Right lung (tissue), 2 donors: ENCODE measurements at regions not wholly inside any gene's neighbourhood (a gene's known extent, or its start where the extent isn't known, plus 50 kb on each side); places are given as distances from the start of the nearest gene placed in this dataset.
"Not testable (repeated sequence)": the region's sequence is repeated elsewhere in the genome, so short reads cannot be mapped to it uniquely, and the experiment has no call there.

Source experiments
- DNase-seq, 2 donors: peaks; one replicate each; pipeline ENCODE4 v3.0.0-alpha.2; 2013

DNA sequence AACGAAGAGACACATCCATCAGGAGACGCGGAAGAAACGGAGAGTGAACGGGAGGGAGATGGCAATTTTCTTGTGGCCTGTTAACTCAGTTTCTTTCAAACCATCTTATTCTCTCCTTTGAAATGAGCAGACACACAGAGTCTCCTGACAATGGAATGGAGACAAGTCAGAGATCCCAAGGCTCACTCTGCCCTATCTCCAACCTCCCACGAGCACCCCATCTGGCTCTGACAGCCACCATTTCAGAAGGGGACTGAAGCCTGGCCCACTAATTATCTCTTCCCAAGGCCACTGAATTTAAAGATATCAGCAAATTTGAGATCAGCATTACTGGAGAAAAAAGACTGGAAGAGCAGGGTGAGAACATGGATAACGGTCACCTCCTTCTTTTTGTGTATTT, 215.6 kb downstream of the DHX15 start:
- DNase-seq = no peak

GRCh38 chr4:24364852-24365251, 219.5 kb downstream of the DHX15 start:
- DNase-seq = no peak

DNA sequence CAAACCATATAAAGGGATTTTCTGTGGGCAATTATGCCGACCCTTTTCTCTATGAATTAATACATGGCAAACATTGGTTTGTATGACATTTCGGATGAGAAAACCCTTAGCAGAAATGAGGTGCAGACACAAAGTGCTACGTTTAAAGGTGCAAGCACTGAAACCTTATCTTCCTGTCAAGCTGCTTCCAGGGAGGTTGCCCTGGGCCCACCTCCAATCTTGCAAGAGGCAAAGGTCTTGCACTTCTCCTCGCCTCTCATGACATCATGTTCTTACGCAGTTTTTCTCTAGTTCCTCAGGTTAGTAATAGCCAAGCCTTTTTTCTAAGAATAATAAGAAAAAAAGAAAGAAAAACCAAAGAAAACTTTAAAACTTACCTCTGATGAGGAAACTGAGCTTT, 220.1 kb downstream of the DHX15 start:
- no peak for DNase-seq

- DNase-seq = no peak
Observed at GRCh38 chr4:24363751-24364150, 220.6 kb downstream of the DHX15 start.

DNA sequence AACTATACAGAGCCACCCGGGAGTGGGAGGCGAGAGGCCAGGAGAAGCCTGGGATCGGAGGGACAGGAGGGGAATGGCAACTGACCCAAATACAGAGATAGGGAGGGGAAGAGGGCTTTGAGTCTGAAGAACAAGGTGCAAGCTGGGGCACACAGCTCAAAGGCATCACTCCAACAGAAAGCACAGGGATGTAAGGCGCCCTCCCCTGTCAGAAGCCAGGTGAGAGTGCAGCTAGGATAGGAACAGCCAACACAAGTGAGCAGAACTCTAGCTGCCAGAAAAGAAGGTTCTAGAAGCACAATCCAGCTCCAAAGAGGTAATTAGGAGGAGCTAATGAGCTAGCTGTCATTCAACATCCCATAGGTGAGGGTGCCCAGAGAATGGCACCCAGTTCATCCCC, 232.2 kb downstream of the DHX15 start:
- DNase-seq = no peak

DNA sequence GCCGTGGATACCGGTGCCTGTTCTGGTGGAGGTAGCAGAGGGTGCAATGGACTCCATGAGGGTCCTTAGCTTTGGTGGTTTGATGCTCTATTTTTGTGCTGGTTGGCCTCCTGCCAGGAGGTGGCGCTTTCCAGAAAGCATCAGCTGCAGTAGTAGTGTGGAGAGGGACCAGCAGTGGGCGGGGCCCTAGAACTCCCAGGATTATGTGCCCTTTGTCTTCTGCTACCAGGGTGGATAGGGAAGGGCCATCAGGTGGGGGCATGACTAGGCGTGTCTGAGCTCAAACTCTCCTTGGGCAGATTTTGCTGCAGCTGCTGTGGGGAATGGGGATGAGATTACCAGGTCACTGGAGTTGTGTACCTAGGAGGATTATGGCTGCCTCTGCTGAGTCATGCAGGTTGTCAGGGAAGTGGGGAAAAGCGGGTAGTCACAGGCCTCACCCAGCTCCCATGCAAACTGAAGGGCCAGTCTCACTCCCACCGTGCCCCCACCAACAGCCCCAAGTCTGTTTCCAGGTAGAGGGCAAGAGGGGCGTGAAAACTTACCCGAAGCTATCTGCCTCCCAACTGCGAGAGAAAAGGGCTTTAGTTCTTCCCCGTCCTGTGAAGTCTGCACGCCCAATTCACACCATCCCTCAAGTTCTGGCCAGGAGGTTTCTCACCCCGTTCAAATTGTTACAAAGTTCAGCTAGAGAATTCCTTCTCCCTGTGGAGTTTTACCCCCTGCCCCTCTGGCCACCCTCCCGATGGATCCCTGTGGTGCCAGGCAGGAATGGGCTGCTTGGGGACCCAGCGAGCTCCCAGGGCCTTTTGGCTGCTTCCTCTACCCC, 235.0 kb downstream of the DHX15 start:
- DNase-seq = not testable (repeated sequence)

DNA sequence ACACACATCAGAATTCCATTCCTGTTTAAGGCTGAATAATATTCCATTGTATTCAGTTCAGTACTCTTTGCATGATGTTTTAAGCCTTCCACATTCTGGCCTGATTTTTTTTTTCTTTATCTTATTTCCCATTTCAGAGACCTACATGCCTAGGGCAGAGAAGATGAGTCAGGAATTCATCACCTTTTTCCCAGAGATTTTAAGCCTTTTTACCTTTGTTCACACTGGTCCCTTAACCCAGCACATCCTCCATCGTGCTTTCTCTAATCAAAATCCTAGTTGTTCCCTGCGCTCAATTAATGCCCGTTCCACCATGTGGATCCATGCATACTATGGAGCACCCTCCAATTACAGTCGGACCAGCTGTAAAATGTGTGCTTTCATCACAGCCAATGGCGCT, 245.1 kb downstream of the DHX15 start:
- no peak for DNase-seq

GRCh38 chr4:24337451-24338190, 246.7 kb downstream of the DHX15 start:
- no peak for DNase-seq

DNA sequence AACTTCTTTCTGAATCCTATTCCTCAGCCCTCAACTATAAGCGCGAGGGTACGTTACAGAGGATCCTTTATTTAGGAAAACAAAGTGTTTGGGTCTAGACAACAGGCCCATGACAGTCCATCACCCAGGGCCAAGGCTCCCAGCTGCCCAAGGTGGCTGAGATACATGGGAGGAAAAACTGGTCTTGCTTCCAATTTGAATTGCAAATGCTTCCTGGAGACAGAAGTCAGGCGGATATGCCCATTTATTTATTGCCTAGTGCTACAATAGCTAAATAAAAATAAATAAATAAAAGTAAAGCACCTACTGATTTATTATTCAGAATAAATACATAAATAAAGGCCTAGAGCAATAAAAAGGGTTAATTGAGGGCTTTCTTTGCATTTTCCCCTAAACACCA, 248.7 kb downstream of the DHX15 start:
- no peak for DNase-seq

- no peak for DNase-seq
Observed at GRCh38 chr4:24334906-24335305, 249.4 kb downstream of the DHX15 start.

- no peak for DNase-seq
Observed at GRCh38 chr4:24330573-24330972, 253.8 kb downstream of the DHX15 start.

DNA sequence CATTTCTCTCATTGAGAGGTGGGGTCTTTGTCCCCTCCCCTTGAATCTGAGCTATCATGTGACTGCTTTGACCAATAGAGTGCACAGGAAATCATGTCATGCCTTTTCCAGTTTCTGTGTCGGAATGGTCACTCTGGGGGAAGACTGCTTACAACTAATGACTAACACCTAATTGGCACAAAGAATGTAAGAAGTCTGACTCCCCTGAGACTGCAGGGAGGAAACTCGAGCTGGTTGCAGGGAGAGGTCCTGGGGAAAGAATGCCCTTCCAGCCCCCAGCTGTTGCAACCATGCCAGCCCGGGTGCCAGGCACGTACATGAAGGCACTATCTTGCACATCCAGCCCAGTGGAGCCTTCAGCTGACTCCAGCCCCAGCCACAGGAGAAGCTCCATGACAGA, 254.2 kb downstream of the DHX15 start:
- no peak for DNase-seq

DNA sequence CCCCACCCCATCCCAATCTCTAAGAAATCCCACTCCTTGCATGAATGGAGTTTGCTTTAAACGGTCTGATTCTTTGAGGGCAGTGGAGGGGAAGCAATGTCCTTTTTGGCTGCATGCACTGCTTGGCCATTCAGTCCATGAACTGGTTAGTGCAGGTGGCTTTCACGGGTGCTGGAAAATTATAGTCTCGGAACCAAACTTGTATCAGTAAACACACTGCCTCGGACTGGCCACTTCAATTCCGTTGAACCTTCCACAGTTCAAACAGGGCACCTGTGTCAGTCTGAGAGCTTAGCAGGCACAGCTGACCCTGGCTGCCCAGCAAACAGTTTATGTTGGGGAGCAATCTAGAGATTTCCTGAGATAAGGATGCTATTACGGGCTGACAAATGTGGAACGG, 255.6 kb downstream of the DHX15 start:
- no peak for DNase-seq

- DNase-seq = no peak
Observed at GRCh38 chr4:24328310-24328709, 256.0 kb downstream of the DHX15 start.

- no peak for DNase-seq
Observed at GRCh38 chr4:24322995-24323394, 261.4 kb downstream of the DHX15 start.

GRCh38 chr4:24322511-24322910, 261.8 kb downstream of the DHX15 start:
- DNase-seq = no peak

GRCh38 chr4:24321616-24322015, 262.7 kb downstream of the DHX15 start:
- DNase-seq = no peak

DNA sequence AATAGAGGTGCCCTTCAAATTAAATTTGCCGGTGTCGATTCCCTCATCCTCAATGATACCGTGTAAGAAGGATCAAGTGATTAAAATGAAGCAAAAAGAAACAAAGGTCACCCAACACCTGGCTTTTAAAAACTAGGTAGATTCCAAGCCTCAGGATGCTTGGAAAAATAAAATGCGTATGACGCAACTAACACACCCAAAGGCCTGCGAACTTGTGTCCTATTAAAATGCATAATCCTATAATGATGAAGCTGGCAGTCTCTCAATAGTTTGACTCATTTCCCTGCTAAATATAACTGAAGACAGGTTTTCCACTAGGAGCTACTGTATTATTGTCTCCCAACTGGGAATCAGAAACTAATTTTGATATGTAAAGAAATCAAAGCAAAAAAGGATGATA, 263.2 kb downstream of the DHX15 start:
- no peak for DNase-seq

DNA sequence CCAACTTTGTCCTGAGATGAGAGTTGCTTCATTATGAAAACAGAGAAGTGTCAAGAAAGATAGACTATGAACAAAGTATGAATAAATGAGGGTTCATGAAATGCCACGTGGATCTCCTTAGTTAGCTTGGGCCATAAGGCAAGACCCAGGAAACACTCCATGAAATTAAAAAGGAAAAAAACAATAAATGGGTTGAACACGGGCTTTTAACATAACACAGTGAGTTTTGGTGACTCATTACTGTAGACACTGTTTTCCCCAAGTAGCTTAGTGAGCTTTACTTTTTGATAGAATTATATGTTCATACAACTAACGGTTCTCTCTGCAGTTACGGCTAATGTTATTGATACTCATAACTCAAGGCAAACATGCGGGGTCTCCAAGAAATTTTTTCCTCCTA, 265.0 kb downstream of the DHX15 start:
- no peak for DNase-seq

DNA sequence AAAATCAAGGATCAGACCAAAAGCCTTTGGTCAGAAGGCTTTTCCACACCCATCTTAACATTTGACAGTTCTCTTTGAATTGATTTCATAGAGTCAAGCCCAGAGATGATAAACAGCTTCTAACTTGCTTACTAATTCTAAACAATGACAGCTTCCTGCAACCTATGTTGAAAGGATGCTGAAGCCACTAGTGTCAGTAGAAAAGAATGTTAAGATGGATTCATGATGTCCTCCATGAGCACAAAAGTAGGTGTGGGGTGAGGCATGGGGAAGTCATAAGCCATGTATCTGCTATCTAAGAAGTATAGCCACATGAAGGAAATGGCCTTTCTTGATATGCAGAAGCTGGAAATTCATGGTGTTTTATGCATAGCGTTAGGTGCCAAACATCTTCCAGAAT, 269.3 kb downstream of the DHX15 start:
- DNase-seq = no peak

GRCh38 chr4:24312261-24312913, 272.0 kb downstream of the DHX15 start:
- DNase-seq = no peak

DNA sequence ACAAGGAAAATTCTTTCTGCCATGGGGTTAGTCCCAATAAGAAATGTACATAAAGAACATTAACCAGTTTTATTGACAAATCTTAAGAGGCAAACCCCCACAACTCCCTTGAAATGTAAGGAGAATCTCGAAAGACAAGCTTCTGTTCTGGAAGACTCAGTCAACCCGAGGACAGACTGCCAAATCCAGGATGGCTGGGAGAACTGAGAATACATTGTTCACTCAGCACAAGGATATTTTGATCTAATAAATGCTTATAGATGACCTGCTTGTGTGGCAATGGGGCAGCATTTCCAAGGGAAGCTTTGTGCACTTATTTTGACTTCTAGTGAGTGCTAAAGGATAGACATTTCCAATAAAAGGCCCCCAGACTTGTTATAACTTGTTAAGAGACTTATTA, 280.4 kb downstream of the DHX15 start:
- no peak for DNase-seq

DNA sequence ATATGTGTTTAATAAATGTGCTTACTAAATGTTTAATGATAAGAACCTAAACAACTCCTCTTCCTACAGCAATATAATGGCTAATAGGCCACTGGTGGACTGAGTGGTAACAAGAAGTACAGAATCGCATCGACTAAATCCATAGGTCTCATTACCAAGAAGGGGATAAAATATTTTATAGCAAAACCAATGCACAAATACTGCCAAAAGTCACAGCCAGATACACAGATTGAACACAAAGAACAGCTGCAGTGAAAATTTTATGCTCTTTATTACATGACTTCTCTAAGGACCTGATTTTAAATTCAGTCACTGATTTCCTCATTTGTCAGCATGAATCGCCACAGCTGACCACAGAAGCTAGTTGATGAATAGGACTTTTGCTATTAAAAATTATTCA, 285.4 kb downstream of the DHX15 start:
- DNase-seq = no peak
